HS-27A (cell line): ENCODE measurements at regions not wholly inside any gene's neighbourhood (a gene's known extent, or its start where the extent isn't known, plus 50 kb on each side); places are given as distances from the start of the nearest gene placed in this dataset.
"Not testable (repeated sequence)": the region's sequence is repeated elsewhere in the genome, so short reads cannot be mapped to it uniquely, and the experiment has no call there.

Source experiments
- DNase-seq: peaks from one replicate; pipeline ENCODE4 v3.0.0-alpha.2; 2012; ENCODE audit warnings: low read depth, missing footprints

GRCh38 chr6:40882323-40882997, 156.6 kb downstream of the UNC5CL start:
- DNase-seq, result no peak

DNA sequence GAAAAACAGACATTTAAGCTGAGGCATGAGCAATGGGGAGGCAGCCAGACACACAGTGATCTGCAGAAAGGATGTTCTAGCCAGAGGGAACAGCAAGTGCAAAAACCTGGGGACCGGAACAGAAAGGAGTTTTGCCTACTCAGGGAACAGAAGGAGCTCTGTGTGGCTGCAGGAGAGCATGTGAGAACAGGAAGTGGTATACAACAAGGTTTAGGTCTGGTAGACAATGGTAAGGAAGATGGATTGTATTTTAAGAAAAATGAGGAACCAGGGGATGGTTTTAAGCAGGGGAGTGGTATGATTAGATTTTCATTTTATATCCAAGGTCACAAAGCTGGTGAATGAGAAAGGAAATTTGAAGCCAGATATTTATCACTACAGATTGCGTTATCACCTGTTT, 157.5 kb downstream of the UNC5CL start:
- DNase-seq, result no peak

DNA sequence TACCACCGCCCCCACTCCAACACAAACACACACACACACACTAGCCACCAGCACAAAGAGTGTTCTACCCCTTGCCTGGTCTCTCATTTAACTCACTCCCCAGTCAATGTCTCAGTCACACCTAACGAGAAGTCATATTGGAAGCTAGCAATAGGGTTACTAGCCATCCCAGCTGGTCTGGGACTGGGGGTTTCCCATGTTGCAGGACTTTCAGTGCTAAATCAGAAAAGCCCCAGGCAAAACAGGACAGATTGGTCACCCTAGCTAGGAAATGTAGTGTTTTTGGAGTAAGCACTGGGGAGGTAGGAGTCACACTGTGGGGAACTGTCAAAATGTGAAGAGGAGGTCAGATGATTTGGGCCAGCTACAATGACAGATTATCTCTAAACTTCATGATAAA, 158.1 kb downstream of the UNC5CL start:
- DNase-seq, result no peak

DNA sequence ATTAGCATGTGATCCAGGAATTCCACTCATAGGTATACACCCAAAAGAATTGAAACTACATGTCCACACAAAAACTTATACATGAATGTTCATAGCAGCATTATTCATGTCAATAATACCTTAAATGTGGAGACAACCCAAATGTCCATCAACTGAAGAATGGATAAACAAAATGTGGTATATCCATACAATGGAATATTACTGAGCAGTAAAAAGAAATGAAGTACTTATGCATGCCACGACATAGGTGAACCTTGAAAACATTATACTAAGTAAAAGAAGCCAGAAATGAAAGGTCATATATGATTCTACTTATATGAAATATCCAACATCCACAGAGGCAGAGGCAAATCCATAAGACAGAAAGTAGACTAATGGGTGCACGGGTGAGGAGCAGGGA, 159.9 kb downstream of the UNC5CL start:
- no peak for DNase-seq

DNA sequence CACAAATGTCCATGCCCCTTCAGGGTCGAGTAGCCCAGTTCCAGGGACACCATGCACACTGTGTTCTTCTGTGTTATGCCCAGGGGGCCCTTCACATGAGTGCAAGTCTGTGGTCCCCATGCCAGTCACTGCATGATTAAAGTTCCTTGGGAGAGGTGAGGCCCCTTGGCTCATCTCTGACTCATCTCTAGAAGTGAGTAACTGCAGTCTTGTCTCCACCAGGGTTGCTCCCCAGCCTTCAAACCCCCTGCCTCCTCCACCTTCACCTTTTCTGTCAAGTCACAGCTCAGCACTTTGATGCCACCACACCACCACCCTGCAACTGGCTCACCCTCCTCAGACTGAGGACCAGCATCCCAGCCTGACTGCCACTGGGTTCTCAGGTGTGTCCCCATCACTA, 161.7 kb downstream of the UNC5CL start:
- no peak for DNase-seq

- DNase-seq, result no peak
Observed at GRCh38 chr6:40876336-40876735, 162.7 kb downstream of the UNC5CL start.

DNA sequence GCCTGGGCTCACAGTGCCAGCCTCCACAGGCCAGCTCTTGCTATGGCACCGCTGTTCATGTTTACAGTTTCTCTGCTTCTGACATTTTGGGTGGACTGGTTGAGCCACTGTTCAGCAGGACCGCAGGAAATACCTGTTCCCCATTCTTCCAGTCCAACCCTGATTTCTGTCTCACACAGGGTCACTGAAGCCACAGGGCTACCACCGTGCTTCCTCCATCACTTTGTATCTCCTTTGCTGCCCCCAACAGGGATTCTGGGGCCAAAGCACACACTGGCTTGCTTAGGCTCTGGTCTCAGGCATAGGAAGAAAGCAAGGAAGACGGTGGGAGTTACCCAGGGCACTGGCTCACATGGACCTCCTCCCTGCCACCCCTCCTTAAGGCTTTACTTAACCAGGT, 164.5 kb downstream of the UNC5CL start:
- no peak for DNase-seq

- DNase-seq, result no peak
Observed at GRCh38 chr6:40871424-40871823, 167.6 kb downstream of the UNC5CL start.

GRCh38 chr6:40868089-40868865, 170.7 kb downstream of the UNC5CL start:
- not testable (repeated sequence) for DNase-seq

- DNase-seq, result not testable (repeated sequence)
Observed at GRCh38 chr6:40867527-40867926, 171.5 kb downstream of the UNC5CL start.

DNA sequence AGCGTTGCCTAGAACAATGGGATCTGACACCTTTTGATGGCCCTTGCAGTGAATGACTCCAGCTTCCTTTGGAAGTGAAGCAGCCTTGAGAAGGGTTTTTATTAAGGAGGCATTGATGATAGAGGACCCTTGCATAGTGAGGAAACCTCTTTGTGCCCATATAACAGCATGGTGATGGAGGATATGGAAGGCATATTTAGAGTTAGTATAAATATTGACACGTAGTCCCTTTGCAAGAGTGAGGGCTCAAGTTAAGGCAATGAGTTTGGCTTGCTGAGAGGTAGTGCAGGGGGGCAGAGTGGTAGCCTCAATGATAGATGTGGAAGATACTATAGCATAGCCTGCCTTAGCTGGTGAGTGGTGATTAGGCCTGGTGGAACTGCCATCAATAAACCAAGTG, 173.8 kb downstream of the UNC5CL start:
- not testable (repeated sequence) for DNase-seq

- DNase-seq, result no peak
Observed at GRCh38 chr6:40860443-40860842, 178.6 kb downstream of the UNC5CL start.

GRCh38 chr6:40856271-40856670, 182.8 kb downstream of the UNC5CL start:
- DNase-seq, result no peak

GRCh38 chr6:40855168-40855880, 183.7 kb downstream of the UNC5CL start:
- no peak for DNase-seq

DNA sequence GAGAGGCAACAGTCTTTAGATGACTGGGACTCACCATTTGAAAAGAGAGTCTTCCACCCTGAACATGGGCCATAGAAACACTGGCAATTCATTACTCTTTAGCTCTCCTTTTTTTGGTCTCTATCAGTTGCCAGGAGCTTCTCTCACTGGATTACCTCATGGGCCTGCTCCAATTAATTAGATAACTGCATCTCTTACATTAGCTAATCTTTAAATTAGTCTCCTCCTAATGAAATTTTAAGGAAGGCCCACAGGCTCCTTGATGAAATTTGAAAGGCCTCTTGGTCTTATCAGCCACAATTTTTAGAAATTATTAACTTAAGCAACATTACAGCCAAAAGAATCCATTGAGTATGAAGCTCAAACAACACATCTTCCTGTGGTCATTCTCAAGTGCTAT, 184.4 kb downstream of the UNC5CL start:
- DNase-seq, result no peak

DNA sequence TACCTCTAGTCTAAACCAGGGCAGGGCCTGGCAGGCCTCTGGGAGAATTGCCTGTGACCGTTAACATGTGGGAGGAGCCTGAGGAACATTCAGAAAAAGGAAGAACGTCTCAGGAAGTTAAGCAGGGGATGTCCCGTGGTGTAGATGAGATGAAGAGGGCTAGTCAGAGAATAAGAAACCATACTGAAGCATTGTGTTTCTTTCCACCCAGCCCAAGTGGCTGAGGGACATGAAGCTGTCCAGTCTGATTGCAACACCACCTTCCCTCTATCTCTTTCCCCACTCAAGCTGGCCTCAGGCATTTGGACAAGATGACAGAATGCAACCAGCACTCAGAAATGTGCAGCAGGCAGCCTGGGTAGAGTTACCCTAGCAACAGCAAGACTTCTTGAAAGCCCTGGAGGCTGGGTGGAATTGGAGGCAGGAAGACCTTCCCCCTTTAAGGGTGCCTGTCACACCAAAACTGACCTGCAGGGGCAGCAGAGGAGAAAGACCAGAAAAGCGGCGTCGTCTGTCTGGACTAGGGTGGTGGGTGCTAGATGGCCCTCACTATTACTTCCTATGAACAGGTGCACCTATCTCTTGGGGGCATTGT, 186.1 kb downstream of the UNC5CL start:
- no peak for DNase-seq

GRCh38 chr6:40849546-40849945, 189.5 kb downstream of the UNC5CL start:
- no peak for DNase-seq

- DNase-seq, result no peak
Observed at GRCh38 chr6:40848868-40849514, 190.0 kb downstream of the UNC5CL start.

- no peak for DNase-seq
Observed at GRCh38 chr6:40848038-40848437, 191.0 kb downstream of the UNC5CL start.

DNA sequence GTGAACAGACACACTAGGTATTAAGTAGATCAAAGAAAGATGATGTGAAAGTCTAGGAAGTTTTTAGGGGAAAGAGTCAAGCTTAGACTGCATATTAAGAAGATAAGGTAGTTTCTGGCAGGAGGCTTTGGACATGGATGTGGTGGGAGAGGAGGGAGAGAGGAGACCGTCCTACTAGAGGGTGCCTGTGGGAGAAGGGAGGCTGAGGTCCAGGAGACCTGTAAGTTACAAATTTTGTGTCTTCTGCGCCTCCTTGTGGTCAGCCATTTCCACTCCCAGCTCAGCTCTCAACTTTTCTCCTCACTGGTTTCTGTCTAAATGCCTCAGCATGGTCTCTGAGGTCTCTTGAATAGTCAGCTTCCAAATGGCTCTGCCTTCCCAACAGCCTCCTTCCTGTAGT, 193.5 kb downstream of the UNC5CL start:
- DNase-seq, result no peak

- no peak for DNase-seq
Observed at GRCh38 chr6:40844246-40844645, 194.8 kb downstream of the UNC5CL start.

- no peak for DNase-seq
Observed at GRCh38 chr6:40841721-40842120, 197.3 kb downstream of the UNC5CL start.
